ENCODE measurements at regions not wholly inside any gene's neighbourhood (a gene's known extent, or its start where the extent isn't known, plus 50 kb on each side); places are given as distances from the start of the nearest gene placed in this dataset.

- TF ChIP-seq CTCF (conservative IDR thresholded peaks at IDR 0.05; ENCODE audit: low read depth, low read length): no peak
- TF ChIP-seq EZH2phosphoT487 (IDR thresholded peaks at IDR 0.05; ENCODE audit: borderline replicate concordance, low read length): no peak
- TF ChIP-seq EZH2 (IDR thresholded peaks at IDR 0.05; ENCODE audit: low read length, unreplicated experiment): no peak
These were observed 1230.1 kb upstream of the SLC10A2 start for GRCh38 chr13:104296286-104296685.
